ENCODE measurements at regions not wholly inside any gene's neighbourhood (a gene's known extent, or its start where the extent isn't known, plus 50 kb on each side); places are given as distances from the start of the nearest gene placed in this dataset.

- H3K4me2 ChIP-seq (ENCODE audit: insufficient read depth, low read length), result no peak overlapping the region
Observed at GRCh38 chr5:57698086-57698485, 215.5 kb upstream of the ACTBL2 start.

GRCh38 chr5:57696825-57697570 lies 214.4 kb upstream of the ACTBL2 start:
- H4K20me1 ChIP-seq (ENCODE audit: insufficient read depth, low read length), result no peaks in the 10 kb centered on the region
- no peaks in the 10 kb centered on the region for H3K27me3 ChIP-seq (ENCODE audit: insufficient read depth, low read length, poor library complexity)
- no peaks in the 10 kb centered on the region for H3K79me2 ChIP-seq (ENCODE audit: insufficient read depth, low read length)
- H2AFZ ChIP-seq (ENCODE audit: low read depth, low read length), result no peak overlapping the region
- no peak overlapping the region for H3K9ac ChIP-seq (ENCODE audit: low read depth, low read length)
- DNase-seq, result no peak
- no peaks in the 10 kb centered on the region for H3K4me1 ChIP-seq (ENCODE audit: insufficient read depth, low read length)
- H3K27ac ChIP-seq (ENCODE audit: low read length), result no peak overlapping the region
- H3K9me3 ChIP-seq (ENCODE audit: insufficient read depth, low read length, severe bottlenecking), result no peaks in the 10 kb centered on the region
- H3K36me3 ChIP-seq (ENCODE audit: insufficient read depth, low read length), result no peaks in the 10 kb centered on the region
- H3K4me2 ChIP-seq (ENCODE audit: insufficient read depth, low read length), result no peak overlapping the region
- TF ChIP-seq EZH2 (IDR thresholded peaks at IDR 0.05; ENCODE audit: borderline replicate concordance, low read depth, low read length, severe bottlenecking) (no peak), CTCF (IDR thresholded peaks at IDR 0.05; ENCODE audit: borderline replicate concordance, extremely low read depth, low read length, poor library complexity, severe bottlenecking) (no peak)
- no peak overlapping the region for H3K4me3 ChIP-seq (ENCODE audit: low read depth in 1 of 2, low read length in 2 of 2)
- no peak for ATAC-seq (ENCODE audit: insufficient read depth, low read depth)

More at GRCh38 chr5:57698086-57698485, 215.5 kb upstream of the ACTBL2 start:
- ATAC-seq (ENCODE audit: insufficient read depth, low read depth), result no peak
- H3K36me3 ChIP-seq (ENCODE audit: insufficient read depth, low read length), result no peaks in the 10 kb centered on the region
- no peak overlapping the region for H3K9ac ChIP-seq (ENCODE audit: low read depth, low read length)
- no peak overlapping the region for H3K27ac ChIP-seq (ENCODE audit: low read length)
- no peaks in the 10 kb centered on the region for H3K4me1 ChIP-seq (ENCODE audit: insufficient read depth, low read length)
- TF ChIP-seq EZH2 (IDR thresholded peaks at IDR 0.05; ENCODE audit: borderline replicate concordance, low read depth, low read length, severe bottlenecking), result no peak
- no peak for TF ChIP-seq CTCF (IDR thresholded peaks at IDR 0.05; ENCODE audit: borderline replicate concordance, extremely low read depth, low read length, poor library complexity, severe bottlenecking)
- no peaks in the 10 kb centered on the region for H3K79me2 ChIP-seq (ENCODE audit: insufficient read depth, low read length)
- no peak overlapping the region for H2AFZ ChIP-seq (ENCODE audit: low read depth, low read length)
- no peak overlapping the region for H3K4me3 ChIP-seq (ENCODE audit: low read depth in 1 of 2, low read length in 2 of 2)
- H3K9me3 ChIP-seq (ENCODE audit: insufficient read depth, low read length, severe bottlenecking), result no peaks in the 10 kb centered on the region
- no peak for DNase-seq
- H4K20me1 ChIP-seq (ENCODE audit: insufficient read depth, low read length), result no peaks in the 10 kb centered on the region
- H3K27me3 ChIP-seq (ENCODE audit: insufficient read depth, low read length, poor library complexity), result no peaks in the 10 kb centered on the region

DNA sequence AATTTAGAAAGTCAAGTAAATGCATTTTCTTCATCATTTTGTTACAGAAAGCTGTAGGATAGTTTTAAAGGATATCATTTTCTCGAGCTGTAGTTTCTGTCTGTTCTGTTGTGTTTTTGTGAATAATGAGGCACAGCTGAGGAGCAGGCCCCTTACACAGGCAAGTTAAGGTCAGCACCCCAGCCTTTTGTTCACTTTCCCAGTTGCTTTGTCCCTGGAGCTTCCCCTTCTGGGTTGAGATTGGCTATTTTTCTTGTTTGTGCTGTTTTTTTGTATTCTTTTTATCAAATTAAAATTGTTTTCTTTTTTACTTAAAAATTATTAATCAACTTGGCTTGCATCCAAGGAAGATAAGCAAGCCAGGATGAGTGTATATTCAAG lies 213.8 kb upstream of the ACTBL2 start:
- Histone ChIP-seq H3K79me2 (ENCODE audit: insufficient read depth, low read length) (no peaks in the 10 kb centered on the region), H3K27ac (ENCODE audit: low read length) (no peak overlapping the region), H3K36me3 (ENCODE audit: insufficient read depth, low read length) (no peaks in the 10 kb centered on the region), H3K4me3 (ENCODE audit: low read depth in 1 of 2, low read length in 2 of 2) (no peak overlapping the region), H3K4me2 (ENCODE audit: insufficient read depth, low read length) (no peak overlapping the region), H3K4me1 (ENCODE audit: insufficient read depth, low read length) (no peaks in the 10 kb centered on the region), H3K9ac (ENCODE audit: low read depth, low read length) (no peak overlapping the region), H4K20me1 (ENCODE audit: insufficient read depth, low read length) (no peaks in the 10 kb centered on the region), H3K27me3 (ENCODE audit: insufficient read depth, low read length, poor library complexity) (peaks cover under 1% of the 10 kb centered on the region), H3K9me3 (ENCODE audit: insufficient read depth, low read length, severe bottlenecking) (no peaks in the 10 kb centered on the region), H2AFZ (ENCODE audit: low read depth, low read length) (no peak overlapping the region)
- TF ChIP-seq CTCF (IDR thresholded peaks at IDR 0.05; ENCODE audit: borderline replicate concordance, extremely low read depth, low read length, poor library complexity, severe bottlenecking) (no peak), EZH2 (IDR thresholded peaks at IDR 0.05; ENCODE audit: borderline replicate concordance, low read depth, low read length, severe bottlenecking) (no peak)
- DNase-seq, result no peak
- no peak for ATAC-seq (ENCODE audit: insufficient read depth, low read depth)
